ENCODE measurements at regions not wholly inside any gene's neighbourhood (a gene's known extent, or its start where the extent isn't known, plus 50 kb on each side); places are given as distances from the start of the nearest gene placed in this dataset.

- H3K9ac ChIP-seq (ENCODE audit: low read depth, low read length): no peak overlapping the region
- H3K14ac ChIP-seq (replicated peaks; ENCODE audit: low read depth, low read length): no peak overlapping the region
- H3K4me2 ChIP-seq (ENCODE audit: low read depth, low read length): no peak overlapping the region
- no peak overlapping the region for H2BK120ac ChIP-seq (ENCODE audit: low read depth, low read length)
- ATAC-seq (ENCODE audit: low read depth) (no peak), DNase-seq (no peak)
- no peak overlapping the region for H3K27ac ChIP-seq (ENCODE audit: insufficient read depth, low read length)
- no peak overlapping the region for H3K23ac ChIP-seq (ENCODE audit: low read depth, low read length)
- H2AK9ac ChIP-seq (replicated peaks; ENCODE audit: low read depth, low read length, poor library complexity): no peak overlapping the region
- H3K9me1 ChIP-seq (ENCODE audit: insufficient read depth, low read length): no peaks in the 10 kb centered on the region
- H3K56ac ChIP-seq (ENCODE audit: extremely low read depth, insufficient read depth, low read length): no peak overlapping the region
- no peak for TF ChIP-seq NFE2L2 (IDR thresholded peaks at IDR 0.05; ENCODE audit: low read depth, low read length)
- no peak for TF ChIP-seq RCOR1 (IDR thresholded peaks at IDR 0.05; ENCODE audit: insufficient replicate concordance, low read length)
- TF ChIP-seq POLR2A (IDR thresholded peaks at IDR 0.05; ENCODE audit: low read depth, low read length): no peak
- no peak for TF ChIP-seq CHD1 (IDR thresholded peaks at IDR 0.05; ENCODE audit: low read depth, low read length)
- TF ChIP-seq USF2 (IDR thresholded peaks at IDR 0.05; ENCODE audit: low read depth, low read length): no peak
- TF ChIP-seq MAZ (IDR thresholded peaks at IDR 0.05; ENCODE audit: borderline replicate concordance, low read depth, low read length): no peak
- TF ChIP-seq FOS (IDR thresholded peaks at IDR 0.05; ENCODE audit: low read depth, low read length): no peak
- no peak for TF ChIP-seq SMC3 (IDR thresholded peaks at IDR 0.05; ENCODE audit: low read depth, low read length)
- TF ChIP-seq RFX5 (IDR thresholded peaks at IDR 0.05; ENCODE audit: low read depth, low read length): no peak
- ChIA-PET POLR2A (ENCODE audit: unreplicated experiment) (no interaction called here), CTCF (no interaction called here)
- H4K91ac ChIP-seq (ENCODE audit: insufficient read depth, low read depth, low read length): no peak overlapping the region
- H2AFZ ChIP-seq (replicated peaks; ENCODE audit: low read length, poor library complexity): no peak overlapping the region
- dilution Hi-C loops (cut with HindIII; ENCODE audit: low sequenced_read_pairs, unreplicated experiment): no loop called here
- intact Hi-C loops (cut with micrococcal nuclease): no loop called here
- H4K20me1 ChIP-seq (ENCODE audit: insufficient read depth, low read length): no peaks in the 10 kb centered on the region
- no peak overlapping the region for H2BK15ac ChIP-seq (ENCODE audit: low read depth, low read length)
- no peak overlapping the region for H4K8ac ChIP-seq (ENCODE audit: low read depth in 2 of 2, low read length in 2 of 2)
- in situ Hi-C loops (cut with MboI; ENCODE audit: low sequenced_read_pairs): no loop called here
- no peak overlapping the region for H2BK20ac ChIP-seq (ENCODE audit: low read depth, low read length)
- no peaks in the 10 kb centered on the region for H3K36me3 ChIP-seq (ENCODE audit: control insufficient read depth, insufficient read depth, low read length)
- H3K9me3 ChIP-seq (ENCODE audit: control insufficient read depth, insufficient read depth, low read length): no peaks in the 10 kb centered on the region
- no TSS peak for BruUV-seq (replicated peaks)
- H3K27me3 ChIP-seq (ENCODE audit: control insufficient read depth, insufficient read depth, low read length): no peaks in the 10 kb centered on the region
- H3K4ac ChIP-seq (ENCODE audit: low read depth, low read length): no peak overlapping the region
- WGBS, 2 experiments (ENCODE audit: extremely low coverage in 2 of 2, insufficient read length in 1 of 2): no CpG with 5 or more reads among the region's 3 CpGs
- no peak overlapping the region for H4K5ac ChIP-seq (ENCODE audit: low read depth, low read length)
- H2BK5ac ChIP-seq (ENCODE audit: low read depth, low read length, poor library complexity, severe bottlenecking): no peak overlapping the region
- no peak overlapping the region for H3K18ac ChIP-seq (ENCODE audit: low read depth, low read length)
- H3K79me1 ChIP-seq (ENCODE audit: low read depth in 1 of 2, low read length in 2 of 2): no peaks in the 10 kb centered on the region
- no peak overlapping the region for H3K4me3 ChIP-seq (ENCODE audit: insufficient read depth, low read depth, low read length)
- no peaks in the 10 kb centered on the region for H3K4me1 ChIP-seq (ENCODE audit: control insufficient read depth, insufficient read depth, low read length)
- no peak overlapping the region for H2AK5ac ChIP-seq (ENCODE audit: low read depth, low read length)
Observed at GRCh38 chr9:32247168-32247567, 137.3 kb upstream of the ACO1 start.
